ENCODE measurements at regions not wholly inside any gene's neighbourhood (a gene's known extent, or its start where the extent isn't known, plus 50 kb on each side); places are given as distances from the start of the nearest gene placed in this dataset.

GRCh38 chr1:81307786-81308185, 492.9 kb upstream of the ADGRL2 start:
- no peak for TF ChIP-seq CTCF (conservative IDR thresholded peaks at IDR 0.05)
- H3K27ac ChIP-seq, result no peak overlapping the region

- H3K27ac ChIP-seq, result no peak overlapping the region; the same call in 1 of the 2 replicates
- peak; percentile 78 for TF ChIP-seq CTCF (conservative IDR thresholded peaks at IDR 0.05)
These were observed 494.7 kb upstream of the ADGRL2 start for GRCh38 chr1:81305997-81306452.

- H3K27ac ChIP-seq, result no peak overlapping the region
- TF ChIP-seq CTCF (conservative IDR thresholded peaks at IDR 0.05), result no peak
These were observed 496.5 kb upstream of the ADGRL2 start for GRCh38 chr1:81304187-81304586.

- no peak overlapping the region for H3K27ac ChIP-seq
- TF ChIP-seq CTCF (conservative IDR thresholded peaks at IDR 0.05), result no peak
These were observed 500.8 kb upstream of the ADGRL2 start for GRCh38 chr1:81299892-81300291.

GRCh38 chr1:81298266-81298665, 502.5 kb upstream of the ADGRL2 start:
- H3K27ac ChIP-seq, result no peak overlapping the region
- no peak for TF ChIP-seq CTCF (conservative IDR thresholded peaks at IDR 0.05)

GRCh38 chr1:81296601-81297000, 504.1 kb upstream of the ADGRL2 start:
- TF ChIP-seq CTCF (conservative IDR thresholded peaks at IDR 0.05), result no peak
- no peak overlapping the region for H3K27ac ChIP-seq

GRCh38 chr1:81290326-81290725, 510.4 kb upstream of the ADGRL2 start:
- no peak for TF ChIP-seq CTCF (conservative IDR thresholded peaks at IDR 0.05)
- H3K27ac ChIP-seq, result no peak overlapping the region

GRCh38 chr1:81288689-81289088, 512.0 kb upstream of the ADGRL2 start:
- H3K27ac ChIP-seq, result no peak overlapping the region
- no peak for TF ChIP-seq CTCF (conservative IDR thresholded peaks at IDR 0.05)
